Uterus (tissue), 3 donors: ENCODE measurements at regions not wholly inside any gene's neighbourhood (a gene's known extent, or its start where the extent isn't known, plus 50 kb on each side); places are given as distances from the start of the nearest gene placed in this dataset.

ENCODE experiments used
- DNase-seq, 2 donors: peaks; one replicate each; pipeline ENCODE4 v3.0.0-alpha.2; 2019 to 2020
- H3K27ac ChIP-seq, 2 donors: fragments of 200-600 bp; sonication (generic); 1 replicate in 1 of 2; 2 replicates in 1 of 2; pipeline ENCODE4 v1.5.1; 2016 to 2018
- H3K27me3 ChIP-seq, 2 donors: fragments of 200-600 bp; sonication (generic); one replicate each; pipeline ENCODE4 v1.5.1; 2018 to 2019; ENCODE audit warnings: control low read depth in 1 of 2
- H3K36me3 ChIP-seq, 2 donors: fragments of 200-600 bp; sonication (generic); one replicate each; pipeline ENCODE4 v1.5.1; 2019; ENCODE audit warnings: control low read depth in 1 of 2
- H3K4me1 ChIP-seq, 2 donors: fragments of 200-600 bp; sonication (generic); one replicate each; pipeline ENCODE4 v1.5.1; 2018 to 2019; ENCODE audit warnings: control low read depth in 1 of 2
- H3K4me3 ChIP-seq, 2 donors: fragments of 200-600 bp; sonication (generic); 1 replicate in 1 of 2; 2 replicates in 1 of 2; pipeline ENCODE4 v1.5.1; 2018 to 2019; ENCODE audit warnings: mild to moderate bottlenecking in 1 of 2
- H3K9me3 ChIP-seq, 2 donors: fragments of 200-600 bp; sonication (generic); one replicate each; pipeline ENCODE4 v1.5.1; 2019; ENCODE audit warnings: control low read depth in 1 of 2
- POLR2A ChIP-seq, 2 donors: fragments of 450-650 bp; IDR thresholded peaks; one replicate each; pipeline ENCODE4 v1.6.1; 2016; ENCODE audit warnings: antibody characterized with exemption in 2 of 2, mild to moderate bottlenecking in 1 of 2, moderate library complexity in 1 of 2
- intact Hi-C: fragments of 100-400 bp; cut with DNase I; formaldehyde crosslinking; loops from one replicate; pipeline ENCODE4 v1.15.1; 2023; ENCODE audit warnings: low total_unique reads
- TF ChIP-seq, protein P1 (sequence below), 4 experiments: fragments of 200-600 bp in 2 of 4; fragments of 450-650 bp in 2 of 4; sonication (generic) in 2 of 4; IDR thresholded peaks; one replicate each; pipeline ENCODE4 v1.5.1; 2016 to 2019; ENCODE audit warnings: antibody characterized with exemption in 4 of 4, mild to moderate bottlenecking in 2 of 4, moderate library complexity in 1 of 4
- donor health status: DM: yes; HTN: yes; CAD: no.

DNA sequence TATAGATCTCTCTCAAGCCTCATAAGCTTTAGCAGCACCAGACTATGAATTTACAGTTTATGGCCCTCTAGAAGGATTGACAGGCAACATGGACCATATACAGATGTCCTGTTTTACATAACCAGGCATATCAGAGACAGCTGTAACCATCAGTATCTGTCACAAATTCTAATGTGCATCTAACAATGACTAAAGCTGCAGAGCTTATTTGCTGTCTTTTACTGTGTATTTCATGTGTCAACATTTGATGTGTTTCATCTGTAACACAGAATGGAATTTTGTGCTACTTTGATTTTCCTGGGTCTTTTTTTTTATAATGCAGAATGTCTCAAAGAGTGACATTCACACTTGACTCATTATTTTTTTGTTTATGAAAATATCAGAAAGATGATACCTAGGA lies 348.3 kb downstream of the SLC16A7 start:
- no peaks in the 10 kb centered on the region for H3K4me1 ChIP-seq
- DNase-seq: no peak
- H3K36me3 ChIP-seq: no peaks in the 10 kb centered on the region
- H3K4me3 ChIP-seq: no peak overlapping the region
- intact Hi-C loops: no loop called here
- TF ChIP-seq, protein P1, sequence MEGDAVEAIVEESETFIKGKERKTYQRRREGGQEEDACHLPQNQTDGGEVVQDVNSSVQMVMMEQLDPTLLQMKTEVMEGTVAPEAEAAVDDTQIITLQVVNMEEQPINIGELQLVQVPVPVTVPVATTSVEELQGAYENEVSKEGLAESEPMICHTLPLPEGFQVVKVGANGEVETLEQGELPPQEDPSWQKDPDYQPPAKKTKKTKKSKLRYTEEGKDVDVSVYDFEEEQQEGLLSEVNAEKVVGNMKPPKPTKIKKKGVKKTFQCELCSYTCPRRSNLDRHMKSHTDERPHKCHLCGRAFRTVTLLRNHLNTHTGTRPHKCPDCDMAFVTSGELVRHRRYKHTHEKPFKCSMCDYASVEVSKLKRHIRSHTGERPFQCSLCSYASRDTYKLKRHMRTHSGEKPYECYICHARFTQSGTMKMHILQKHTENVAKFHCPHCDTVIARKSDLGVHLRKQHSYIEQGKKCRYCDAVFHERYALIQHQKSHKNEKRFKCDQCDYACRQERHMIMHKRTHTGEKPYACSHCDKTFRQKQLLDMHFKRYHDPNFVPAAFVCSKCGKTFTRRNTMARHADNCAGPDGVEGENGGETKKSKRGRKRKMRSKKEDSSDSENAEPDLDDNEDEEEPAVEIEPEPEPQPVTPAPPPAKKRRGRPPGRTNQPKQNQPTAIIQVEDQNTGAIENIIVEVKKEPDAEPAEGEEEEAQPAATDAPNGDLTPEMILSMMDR (IDR thresholded peaks at IDR 0.05): no peak
- TF ChIP-seq POLR2A (IDR thresholded peaks at IDR 0.05): no peak
- H3K27me3 ChIP-seq: no peaks in the 10 kb centered on the region
- H3K9me3 ChIP-seq: no peaks in the 10 kb centered on the region
- H3K27ac ChIP-seq: no peak overlapping the region

DNA sequence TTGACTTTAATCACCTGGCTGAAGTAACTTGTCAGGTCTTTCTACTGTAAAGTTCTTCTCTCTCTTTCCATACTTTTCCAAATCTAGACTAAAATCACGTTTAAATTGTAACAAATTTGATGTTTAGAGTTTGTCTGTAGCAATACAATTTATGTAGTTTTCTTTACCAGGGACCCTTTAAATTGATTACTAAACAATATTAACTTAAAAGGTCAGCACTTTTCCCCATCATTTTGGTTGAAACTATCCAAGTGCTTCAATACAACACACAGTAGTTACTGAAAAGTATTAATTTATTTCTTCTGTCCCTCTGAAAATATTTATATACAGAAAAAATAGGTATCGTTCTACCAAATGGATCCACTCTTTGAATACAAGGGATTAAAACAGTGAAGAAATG lies 350.8 kb downstream of the SLC16A7 start:
- Histone ChIP-seq H3K9me3 (no peaks in the 10 kb centered on the region), H3K4me3 (no peak overlapping the region), H3K36me3 (no peaks in the 10 kb centered on the region), H3K27ac (no peak overlapping the region), H3K27me3 (no peaks in the 10 kb centered on the region), H3K4me1 (no peaks in the 10 kb centered on the region)
- intact Hi-C loops: no loop called here
- no peak for TF ChIP-seq POLR2A (IDR thresholded peaks at IDR 0.05)
- TF ChIP-seq, protein P1 (IDR thresholded peaks at IDR 0.05): no peak
- DNase-seq: no peak

DNA sequence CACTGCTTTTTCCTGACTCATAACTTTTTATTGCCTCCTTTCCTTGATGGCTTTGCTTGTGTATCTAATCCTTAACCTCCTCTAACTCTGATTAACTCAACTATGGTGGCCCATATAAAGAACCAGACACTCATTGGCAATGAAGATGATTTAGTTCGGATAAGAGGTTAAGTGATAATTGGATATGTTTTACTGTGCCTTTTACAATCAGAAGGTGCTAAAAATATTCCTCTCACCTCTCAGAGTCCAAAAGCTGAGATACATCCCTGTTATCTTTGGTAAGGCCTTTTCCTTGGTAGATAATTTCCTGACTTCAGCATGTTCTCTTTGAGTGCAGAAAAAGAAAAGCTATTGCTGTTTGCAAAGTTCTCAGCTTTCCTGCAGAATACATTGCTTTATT lies 367.7 kb downstream of the SLC16A7 start:
- TF ChIP-seq, protein P1 (IDR thresholded peaks at IDR 0.05): no peak
- no peak for TF ChIP-seq POLR2A (IDR thresholded peaks at IDR 0.05)
- intact Hi-C loops: no loop called here
- H3K9me3 ChIP-seq: no peaks in the 10 kb centered on the region
- H3K4me3 ChIP-seq: no peak overlapping the region
- H3K27me3 ChIP-seq: no peaks in the 10 kb centered on the region
- no peak overlapping the region for H3K27ac ChIP-seq
- no peak for DNase-seq
- H3K36me3 ChIP-seq: no peaks in the 10 kb centered on the region
- H3K4me1 ChIP-seq: no peaks in the 10 kb centered on the region

DNA sequence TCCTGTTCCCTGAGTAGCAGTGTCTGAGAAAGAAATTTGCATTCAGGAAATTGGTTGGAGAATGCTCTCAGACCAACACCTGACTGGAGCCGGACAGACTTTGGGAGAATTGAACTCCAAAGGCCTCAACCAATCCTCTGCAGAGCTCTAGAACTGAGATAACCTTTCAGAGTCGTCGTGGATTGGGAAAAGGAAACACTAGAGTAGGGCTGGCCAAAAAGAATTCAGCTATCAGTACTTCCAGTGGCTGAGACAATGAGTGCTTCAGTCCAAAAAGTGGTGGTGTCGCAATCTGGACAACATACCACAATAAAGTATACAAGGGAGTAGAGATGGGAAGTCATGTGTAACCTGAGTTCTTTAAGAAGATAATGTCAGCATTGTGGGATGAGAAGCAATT lies 377.1 kb downstream of the SLC16A7 start:
- DNase-seq: no peak
- intact Hi-C loops: no loop called here
- Histone ChIP-seq H3K9me3 (no peaks in the 10 kb centered on the region), H3K27ac (no peak overlapping the region), H3K4me3 (no peak overlapping the region), H3K36me3 (no peaks in the 10 kb centered on the region), H3K4me1 (no peaks in the 10 kb centered on the region), H3K27me3 (no peaks in the 10 kb centered on the region)
- TF ChIP-seq, protein P1 (IDR thresholded peaks at IDR 0.05): no peak
- no peak for TF ChIP-seq POLR2A (IDR thresholded peaks at IDR 0.05)

DNA sequence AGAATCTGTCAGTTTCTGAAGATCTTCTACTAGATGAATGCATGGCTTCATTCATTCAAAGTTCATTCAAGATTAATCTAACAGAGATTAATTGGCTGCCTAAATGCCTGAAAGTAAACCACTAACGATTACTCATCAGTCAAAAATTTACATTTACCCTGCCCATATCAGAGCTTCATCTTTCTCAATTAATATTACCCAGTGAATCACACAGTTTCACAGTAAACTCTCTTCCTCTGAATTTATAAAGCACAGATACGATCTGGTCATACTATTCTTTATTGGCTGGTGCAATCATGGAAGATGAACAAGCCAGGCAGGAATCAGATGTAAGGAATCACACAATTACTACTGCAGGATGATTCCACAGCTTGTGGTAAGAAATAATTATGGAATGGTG lies 377.7 kb downstream of the SLC16A7 start:
- TF ChIP-seq POLR2A (IDR thresholded peaks at IDR 0.05): no peak
- TF ChIP-seq, protein P1 (IDR thresholded peaks at IDR 0.05): no peak
- no peaks in the 10 kb centered on the region for H3K27me3 ChIP-seq
- no peak for DNase-seq
- H3K36me3 ChIP-seq: no peaks in the 10 kb centered on the region
- H3K4me1 ChIP-seq: no peaks in the 10 kb centered on the region
- H3K27ac ChIP-seq: no peak overlapping the region
- H3K4me3 ChIP-seq: no peak overlapping the region
- intact Hi-C loops: no loop called here
- H3K9me3 ChIP-seq: no peaks in the 10 kb centered on the region
